ENCODE measurements at regions not wholly inside any gene's neighbourhood (a gene's known extent, or its start where the extent isn't known, plus 50 kb on each side); places are given as distances from the start of the nearest gene placed in this dataset.
"Not testable (repeated sequence)": the region's sequence is repeated elsewhere in the genome, so short reads cannot be mapped to it uniquely, and the experiment has no call there.

DNA sequence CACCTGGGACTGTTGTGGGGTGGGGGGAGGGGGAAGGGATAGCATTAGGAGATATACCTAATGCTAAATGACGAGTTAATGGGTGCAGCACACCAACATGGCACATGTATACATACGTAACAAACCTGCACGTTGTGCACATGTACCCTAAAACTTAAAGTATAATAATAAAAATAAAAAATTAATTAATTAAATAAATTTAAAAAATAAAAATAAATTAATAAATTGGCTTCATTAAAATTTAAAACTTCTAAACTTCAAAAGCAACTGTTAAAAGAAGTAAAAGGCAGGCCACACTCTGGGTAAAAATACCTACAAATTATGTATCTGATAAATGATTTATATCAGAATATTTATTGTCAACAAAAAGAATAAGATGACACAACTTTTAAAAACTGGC lies 102.6 kb upstream of the SLIT2 start:
- TF ChIP-seq, protein P1, sequence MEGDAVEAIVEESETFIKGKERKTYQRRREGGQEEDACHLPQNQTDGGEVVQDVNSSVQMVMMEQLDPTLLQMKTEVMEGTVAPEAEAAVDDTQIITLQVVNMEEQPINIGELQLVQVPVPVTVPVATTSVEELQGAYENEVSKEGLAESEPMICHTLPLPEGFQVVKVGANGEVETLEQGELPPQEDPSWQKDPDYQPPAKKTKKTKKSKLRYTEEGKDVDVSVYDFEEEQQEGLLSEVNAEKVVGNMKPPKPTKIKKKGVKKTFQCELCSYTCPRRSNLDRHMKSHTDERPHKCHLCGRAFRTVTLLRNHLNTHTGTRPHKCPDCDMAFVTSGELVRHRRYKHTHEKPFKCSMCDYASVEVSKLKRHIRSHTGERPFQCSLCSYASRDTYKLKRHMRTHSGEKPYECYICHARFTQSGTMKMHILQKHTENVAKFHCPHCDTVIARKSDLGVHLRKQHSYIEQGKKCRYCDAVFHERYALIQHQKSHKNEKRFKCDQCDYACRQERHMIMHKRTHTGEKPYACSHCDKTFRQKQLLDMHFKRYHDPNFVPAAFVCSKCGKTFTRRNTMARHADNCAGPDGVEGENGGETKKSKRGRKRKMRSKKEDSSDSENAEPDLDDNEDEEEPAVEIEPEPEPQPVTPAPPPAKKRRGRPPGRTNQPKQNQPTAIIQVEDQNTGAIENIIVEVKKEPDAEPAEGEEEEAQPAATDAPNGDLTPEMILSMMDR (IDR thresholded peaks at IDR 0.05) = not testable (repeated sequence)
- not testable (repeated sequence) for TF ChIP-seq POLR2A (IDR thresholded peaks at IDR 0.05)

Measured in testis (tissue), 2 donors.